Kidney (tissue), 13 donors: ENCODE measurements at regions not wholly inside any gene's neighbourhood (a gene's known extent, or its start where the extent isn't known, plus 50 kb on each side); places are given as distances from the start of the nearest gene placed in this dataset.
"Not testable (repeated sequence)": the region's sequence is repeated elsewhere in the genome, so short reads cannot be mapped to it uniquely, and the experiment has no call there.

Experiments used
- DNase-seq, 5 donors: peaks; one replicate each; pipeline ENCODE4 v3.0.0-alpha.2; 2013 to 2020
- FAIRE-seq: peaks from 2 replicates; lab custom pipeline; 2012; peaks lifted over from hg19 to GRCh38; lab: Jason Lieb, UNC
- H3K27ac ChIP-seq, 2 donors: one replicate each; pipeline ENCODE4 v1.7.0; 2013; ENCODE audit warnings: low read depth in 2 of 2, low read length in 2 of 2, inconsistent platforms in 1 of 2
- H3K27me3 ChIP-seq: one replicate; pipeline ENCODE4 v1.7.1; 2013; ENCODE audit warnings: low read length, inconsistent platforms; ENCODE audit not compliant: control insufficient read depth, insufficient read depth
- H3K36me3 ChIP-seq, 3 donors: one replicate each; pipeline versions ENCODE4 v1.7.0 to v1.7.1; 2013; ENCODE audit warnings: low read length in 3 of 3, control low read depth in 1 of 3, inconsistent platforms in 1 of 3; ENCODE audit not compliant: insufficient read depth in 3 of 3, control insufficient read depth in 2 of 3
- H3K4me1 ChIP-seq, 3 donors: one replicate each; pipeline versions ENCODE4 v1.7.0 to v1.7.1; 2013; ENCODE audit warnings: low read length in 3 of 3, inconsistent platforms in 1 of 3, low read depth in 1 of 3; ENCODE audit not compliant: control insufficient read depth in 2 of 3, insufficient read depth in 2 of 3
- H3K4me3 ChIP-seq, 3 donors: one replicate each; pipeline versions ENCODE4 v1.7.0 to v1.8.1; 2013; ENCODE audit warnings: low read length in 3 of 3, control low read depth in 1 of 3, inconsistent platforms in 1 of 3
- H3K9ac ChIP-seq, 3 donors: one replicate each; pipeline versions ENCODE4 v1.7.0 to v1.7.1; 2013; ENCODE audit warnings: low read length in 3 of 3, control low read depth in 1 of 3, inconsistent platforms in 1 of 3
- H3K9me3 ChIP-seq, 3 donors: one replicate each; pipeline versions ENCODE4 v1.7.0 to v1.7.1; 2013; ENCODE audit warnings: low read length in 3 of 3, control low read depth in 1 of 3, inconsistent platforms in 1 of 3; ENCODE audit not compliant: control insufficient read depth in 2 of 3, insufficient read depth in 1 of 3
- CTCF ChIP-seq: IDR thresholded peaks from 3 replicates; pipeline ENCODE4 v1.5.1; 2012; ENCODE audit warnings: mild to moderate bottlenecking, moderate library complexity, borderline replicate concordance; ENCODE audit not compliant: insufficient read depth; ENCODE audit errors: extremely low read depth
- intact Hi-C: fragments of 100-400 bp; cut with DNase I; formaldehyde crosslinking; loops from one replicate; pipeline ENCODE4 v1.11.1; 2022
- donor health status: control.
- donor health status: control.
- donor health status: control.
- donor health status: control.
- donor health status: control.
- donor health status: DM: yes; HTN: yes; CAD: no.
- donor health status: Normal renal cell carcinoma (clear cell type).

GRCh38 chr6:69527921-69528476 lies 268.8 kb downstream of the LMBRD1 start:
- Histone ChIP-seq H3K27me3 (no peaks in the 10 kb centered on the region), H3K27ac (no peak overlapping the region)
- TF ChIP-seq CTCF = no peak

GRCh38 chr6:69515480-69515879 lies 281.3 kb downstream of the LMBRD1 start:
- not testable (repeated sequence) for FAIRE-seq

More at GRCh38 chr6:69527921-69528476, 268.8 kb downstream of the LMBRD1 start:
- Histone ChIP-seq H3K4me3 (no peak overlapping the region), H3K36me3 (no peaks in the 10 kb centered on the region), H3K9me3 (peaks cover 0 to under 1% (median under 1%) of the 10 kb centered on the region in 3 donors), H3K9ac (no peak overlapping the region), H3K4me1 (no peaks in the 10 kb centered on the region)
- intact Hi-C loops = no loop called here
- no peak for DNase-seq
- FAIRE-seq = no peak

GRCh38 chr6:69494595-69494994 lies 302.2 kb downstream of the LMBRD1 start:
- Histone ChIP-seq H3K4me3 (no peak overlapping the region), H3K27ac (no peak overlapping the region), H3K4me1 (no peaks in the 10 kb centered on the region), H3K9ac (no peak overlapping the region), H3K36me3 (no peaks in the 10 kb centered on the region), H3K9me3 (peaks cover 0 to 4% (median 0%) of the 10 kb centered on the region in 3 donors), H3K27me3 (no peaks in the 10 kb centered on the region)
- FAIRE-seq (no peak), DNase-seq (no peak)
- no peak for TF ChIP-seq CTCF
- intact Hi-C loops = no loop called here

More at GRCh38 chr6:69515480-69515879, 281.3 kb downstream of the LMBRD1 start:
- H3K9ac ChIP-seq, DNase-seq, H3K36me3 ChIP-seq, H3K4me3 ChIP-seq, intact Hi-C loops, H3K4me1 ChIP-seq, H3K27ac ChIP-seq, H3K9me3 ChIP-seq, H3K27me3 ChIP-seq: not testable (repeated sequence)

GRCh38 chr6:69489970-69490369 lies 306.8 kb downstream of the LMBRD1 start:
- no peak for FAIRE-seq
- no peak for DNase-seq
- TF ChIP-seq CTCF = no peak
- Histone ChIP-seq H3K27me3 (no peaks in the 10 kb centered on the region), H3K9ac (no peak overlapping the region), H3K4me1 (no peaks in the 10 kb centered on the region), H3K9me3 (peaks cover 0 to 8% (median 0%) of the 10 kb centered on the region in 3 donors), H3K27ac (no peak overlapping the region), H3K36me3 (no peaks in the 10 kb centered on the region), H3K4me3 (no peak overlapping the region)
- intact Hi-C loops = no loop called here
